ENCODE measurements at regions not wholly inside any gene's neighbourhood (a gene's known extent, or its start where the extent isn't known, plus 50 kb on each side); places are given as distances from the start of the nearest gene placed in this dataset.

DNA sequence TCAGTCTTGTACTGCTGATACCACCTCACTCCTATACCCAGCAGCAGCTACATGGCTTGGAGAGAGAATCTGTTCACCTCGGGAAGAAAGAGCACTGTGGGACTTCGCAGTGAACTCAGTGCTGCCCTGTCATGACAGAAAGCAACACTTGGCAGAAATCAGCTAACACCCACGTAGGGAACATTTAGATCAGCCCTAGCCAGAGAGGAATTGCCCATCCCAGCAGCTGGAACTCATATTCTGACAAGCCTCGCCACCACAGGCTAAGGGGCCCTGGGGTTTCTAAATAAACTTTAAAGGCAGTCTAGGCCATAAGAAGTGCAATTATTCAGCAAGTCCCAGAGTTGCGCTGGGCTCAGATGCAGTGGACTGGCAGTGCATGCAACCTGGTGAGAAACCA, 1266.8 kb downstream of the GRIK2 start:
- Histone ChIP-seq H3K9me3 (ENCODE audit: control insufficient read depth, insufficient read depth, low read depth, low read length) (no peaks in the 10 kb centered on the region), H3K27me3 (ENCODE audit: control insufficient read depth, insufficient read depth, low read length) (no peaks in the 10 kb centered on the region), H3K36me3 (ENCODE audit: control insufficient read depth, insufficient read depth, low read length) (no peaks in the 10 kb centered on the region), H3K4me3 (ENCODE audit: low read depth in 2 of 2, low read length in 2 of 2) (no peak overlapping the region), H3K4me1 (ENCODE audit: control insufficient read depth, insufficient read depth, low read length) (no peaks in the 10 kb centered on the region), H3K27ac (ENCODE audit: low read length) (no peak overlapping the region)
- no peak for DNase-seq (ENCODE audit: low read depth, low spot score)
- CTCF ChIA-PET, result no interaction called here
- TF ChIP-seq POLR2AphosphoS5 (IDR thresholded peaks at IDR 0.05; ENCODE audit: low read depth, low read length), result no peak
- TF ChIP-seq, protein P1, sequence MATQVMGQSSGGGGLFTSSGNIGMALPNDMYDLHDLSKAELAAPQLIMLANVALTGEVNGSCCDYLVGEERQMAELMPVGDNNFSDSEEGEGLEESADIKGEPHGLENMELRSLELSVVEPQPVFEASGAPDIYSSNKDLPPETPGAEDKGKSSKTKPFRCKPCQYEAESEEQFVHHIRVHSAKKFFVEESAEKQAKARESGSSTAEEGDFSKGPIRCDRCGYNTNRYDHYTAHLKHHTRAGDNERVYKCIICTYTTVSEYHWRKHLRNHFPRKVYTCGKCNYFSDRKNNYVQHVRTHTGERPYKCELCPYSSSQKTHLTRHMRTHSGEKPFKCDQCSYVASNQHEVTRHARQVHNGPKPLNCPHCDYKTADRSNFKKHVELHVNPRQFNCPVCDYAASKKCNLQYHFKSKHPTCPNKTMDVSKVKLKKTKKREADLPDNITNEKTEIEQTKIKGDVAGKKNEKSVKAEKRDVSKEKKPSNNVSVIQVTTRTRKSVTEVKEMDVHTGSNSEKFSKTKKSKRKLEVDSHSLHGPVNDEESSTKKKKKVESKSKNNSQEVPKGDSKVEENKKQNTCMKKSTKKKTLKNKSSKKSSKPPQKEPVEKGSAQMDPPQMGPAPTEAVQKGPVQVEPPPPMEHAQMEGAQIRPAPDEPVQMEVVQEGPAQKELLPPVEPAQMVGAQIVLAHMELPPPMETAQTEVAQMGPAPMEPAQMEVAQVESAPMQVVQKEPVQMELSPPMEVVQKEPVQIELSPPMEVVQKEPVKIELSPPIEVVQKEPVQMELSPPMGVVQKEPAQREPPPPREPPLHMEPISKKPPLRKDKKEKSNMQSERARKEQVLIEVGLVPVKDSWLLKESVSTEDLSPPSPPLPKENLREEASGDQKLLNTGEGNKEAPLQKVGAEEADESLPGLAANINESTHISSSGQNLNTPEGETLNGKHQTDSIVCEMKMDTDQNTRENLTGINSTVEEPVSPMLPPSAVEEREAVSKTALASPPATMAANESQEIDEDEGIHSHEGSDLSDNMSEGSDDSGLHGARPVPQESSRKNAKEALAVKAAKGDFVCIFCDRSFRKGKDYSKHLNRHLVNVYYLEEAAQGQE (IDR thresholded peaks at IDR 0.05; ENCODE audit: insufficient read depth in 1 of 2, low read depth in 2 of 2, low read length in 1 of 2), result no peak
- no peak for TF ChIP-seq TCF7L2 (IDR thresholded peaks at IDR 0.05; ENCODE audit: low read depth, low read length)
- TF ChIP-seq, protein P2, sequence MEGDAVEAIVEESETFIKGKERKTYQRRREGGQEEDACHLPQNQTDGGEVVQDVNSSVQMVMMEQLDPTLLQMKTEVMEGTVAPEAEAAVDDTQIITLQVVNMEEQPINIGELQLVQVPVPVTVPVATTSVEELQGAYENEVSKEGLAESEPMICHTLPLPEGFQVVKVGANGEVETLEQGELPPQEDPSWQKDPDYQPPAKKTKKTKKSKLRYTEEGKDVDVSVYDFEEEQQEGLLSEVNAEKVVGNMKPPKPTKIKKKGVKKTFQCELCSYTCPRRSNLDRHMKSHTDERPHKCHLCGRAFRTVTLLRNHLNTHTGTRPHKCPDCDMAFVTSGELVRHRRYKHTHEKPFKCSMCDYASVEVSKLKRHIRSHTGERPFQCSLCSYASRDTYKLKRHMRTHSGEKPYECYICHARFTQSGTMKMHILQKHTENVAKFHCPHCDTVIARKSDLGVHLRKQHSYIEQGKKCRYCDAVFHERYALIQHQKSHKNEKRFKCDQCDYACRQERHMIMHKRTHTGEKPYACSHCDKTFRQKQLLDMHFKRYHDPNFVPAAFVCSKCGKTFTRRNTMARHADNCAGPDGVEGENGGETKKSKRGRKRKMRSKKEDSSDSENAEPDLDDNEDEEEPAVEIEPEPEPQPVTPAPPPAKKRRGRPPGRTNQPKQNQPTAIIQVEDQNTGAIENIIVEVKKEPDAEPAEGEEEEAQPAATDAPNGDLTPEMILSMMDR (IDR thresholded peaks at IDR 0.05), result no peak
- no peak for TF ChIP-seq SIN3A (IDR thresholded peaks at IDR 0.05; ENCODE audit: borderline replicate concordance, insufficient read depth, low read depth, low read length)
- in situ Hi-C loops (cut with HindIII; ENCODE audit: low pct_unique_long_range_greater_than_20kb, low sequenced_read_pairs) (no loop called here), intact Hi-C loops (cut with micrococcal nuclease; ENCODE audit: unreplicated experiment) (no loop called here)
- BruUV-seq (replicated peaks), result no TSS peak
- ATAC-seq, result no peak
- POLR2A ChIA-PET, result no interaction called here

DNA sequence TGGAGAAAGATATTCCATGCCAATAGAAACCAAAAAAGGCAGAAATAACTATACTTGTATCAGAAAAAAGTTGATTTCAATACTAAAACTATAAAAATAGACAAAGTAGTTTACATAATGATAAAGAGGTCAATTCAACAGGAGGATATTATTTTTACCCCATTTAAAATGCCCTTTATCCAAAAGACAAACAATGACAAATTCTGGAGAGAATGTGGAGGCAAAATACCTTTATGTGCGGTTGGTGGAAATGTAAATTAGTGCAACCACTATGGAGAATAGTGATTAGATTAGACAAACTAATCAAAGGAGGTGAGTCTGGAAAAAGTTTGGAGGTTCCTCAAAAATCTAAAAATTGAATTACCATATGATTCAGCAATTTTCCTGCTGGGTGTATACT, 1262.3 kb downstream of the GRIK2 start:
- no peaks in the 10 kb centered on the region for H3K36me3 ChIP-seq (ENCODE audit: control insufficient read depth, insufficient read depth, low read length)
- no peaks in the 10 kb centered on the region for H3K27me3 ChIP-seq (ENCODE audit: control insufficient read depth, insufficient read depth, low read length)
- H3K4me3 ChIP-seq (ENCODE audit: low read depth in 2 of 2, low read length in 2 of 2), result no peak overlapping the region
- no TSS peak for BruUV-seq (replicated peaks)
- ATAC-seq (no peak), DNase-seq (ENCODE audit: low read depth, low spot score) (no peak)
- no peaks in the 10 kb centered on the region for H3K4me1 ChIP-seq (ENCODE audit: control insufficient read depth, insufficient read depth, low read length)
- ChIA-PET POLR2A (no interaction called here), CTCF (no interaction called here)
- intact Hi-C loops (cut with micrococcal nuclease; ENCODE audit: unreplicated experiment), result no loop called here
- in situ Hi-C loops (cut with HindIII; ENCODE audit: low pct_unique_long_range_greater_than_20kb, low sequenced_read_pairs), result no loop called here
- H3K9me3 ChIP-seq (ENCODE audit: control insufficient read depth, insufficient read depth, low read depth, low read length), result no peaks in the 10 kb centered on the region
- TF ChIP-seq, protein P1 (IDR thresholded peaks at IDR 0.05; ENCODE audit: insufficient read depth in 1 of 2, low read depth in 2 of 2, low read length in 1 of 2), result no peak
- TF ChIP-seq TCF7L2 (IDR thresholded peaks at IDR 0.05; ENCODE audit: low read depth, low read length) (no peak), SIN3A (IDR thresholded peaks at IDR 0.05; ENCODE audit: borderline replicate concordance, insufficient read depth, low read depth, low read length) (no peak), POLR2AphosphoS5 (IDR thresholded peaks at IDR 0.05; ENCODE audit: low read depth, low read length) (no peak)
- TF ChIP-seq, protein P2 (IDR thresholded peaks at IDR 0.05), result no peak
- no peak overlapping the region for H3K27ac ChIP-seq (ENCODE audit: low read length)

Measured in Panc1 (cell line).